ENCODE measurements at regions not wholly inside any gene's neighbourhood (a gene's known extent, or its start where the extent isn't known, plus 50 kb on each side); places are given as distances from the start of the nearest gene placed in this dataset.

- TF ChIP-seq EZH2 (IDR thresholded peaks at IDR 0.05; ENCODE audit: borderline replicate concordance, low read depth, low read length, severe bottlenecking) (no peak), CTCF (IDR thresholded peaks at IDR 0.05; ENCODE audit: extremely low read depth in 1 of 2, insufficient read depth in 1 of 2, low read depth in 1 of 2, low read length in 2 of 2) (no peak), MAX (IDR thresholded peaks at IDR 0.05; ENCODE audit: insufficient read depth, insufficient read length) (no peak), JUN (IDR thresholded peaks at IDR 0.05; ENCODE audit: borderline replicate concordance, insufficient read depth, insufficient read length, low read depth) (no peak), POLR2A (IDR thresholded peaks at IDR 0.05; ENCODE audit: low read depth, low read length) (no peak), FOS (IDR thresholded peaks at IDR 0.05; ENCODE audit: borderline replicate concordance, insufficient read depth, low read length) (no peak), MYC (IDR thresholded peaks at IDR 0.05; ENCODE audit: low read depth, low read length) (no peak), GATA2 (IDR thresholded peaks at IDR 0.05; ENCODE audit: insufficient read depth, insufficient read length, low read depth, low read length) (no peak), POLR2AphosphoS5 (IDR thresholded peaks at IDR 0.05; ENCODE audit: insufficient read depth, low read depth, low read length) (no peak)
- Histone ChIP-seq H3K4me2 (ENCODE audit: insufficient read depth, low read length) (no peak overlapping the region), H3K4me3 (replicated peaks in 1 of 3; ENCODE audit: insufficient read depth in 1 of 3, low read depth in 1 of 3, low read length in 3 of 3) (no peak overlapping the region), H3K27ac (ENCODE audit: insufficient read depth, low read depth, low read length) (no peak overlapping the region), H3K79me2 (ENCODE audit: control insufficient read depth, insufficient read depth, low read length) (no peaks in the 10 kb centered on the region), H3K9me3 (replicated peaks; ENCODE audit: control insufficient read depth, insufficient read depth, low read length) (no peaks in the 10 kb centered on the region), H4K20me1 (replicated peaks; ENCODE audit: control insufficient read depth, extremely low read depth, insufficient read depth, low read length) (no peaks in the 10 kb centered on the region), H3K27me3 (ENCODE audit: control insufficient read depth in 2 of 2, insufficient read depth in 2 of 2, low read length in 2 of 2) (no peaks in the 10 kb centered on the region), H3K9ac (replicated peaks; ENCODE audit: extremely low read depth, insufficient read depth, low read length) (no peak overlapping the region), H2AFZ (ENCODE audit: low read depth, low read length) (no peak overlapping the region), H3K36me3 (ENCODE audit: control insufficient read depth in 2 of 2, extremely low read depth in 1 of 2, insufficient read depth in 2 of 2, low read length in 2 of 2) (no peaks in the 10 kb centered on the region), H3K9me1 (replicated peaks; ENCODE audit: control insufficient read depth, extremely low read depth, insufficient read depth, low read length) (no peaks in the 10 kb centered on the region), H3K4me1 (ENCODE audit: control insufficient read depth, extremely low read depth, insufficient read depth, low read length) (no peaks in the 10 kb centered on the region)
- FAIRE-seq (no peak), DNase-seq (ENCODE audit: low read depth, low spot score) (no peak)
- intact Hi-C loops (cut with micrococcal nuclease) (no loop called here), dilution Hi-C loops (cut with MboI; ENCODE audit: extremely low pct_ligation_motif_present, low sequenced_read_pairs) (no loop called here)
- no TSS peak for BruUV-seq (replicated peaks)
- ChIA-PET CTCF (interaction anchor here (1.4 kb wide), 1 partner anchor 266 kb away, joined by 8 read pairs; no protein-coding TSS in a partner anchor), POLR2A (no interaction called here)
Observed at GRCh38 chr12:107397890-107398500, 287.6 kb upstream of the PWP1 start.
